Brain microvascular endothelial cell (primary cell): ENCODE measurements at regions not wholly inside any gene's neighbourhood (a gene's known extent, or its start where the extent isn't known, plus 50 kb on each side); places are given as distances from the start of the nearest gene placed in this dataset.

Experiments used
- DNase-seq: peaks from one replicate; pipeline ENCODE4 v3.0.0-alpha.2; 2020
- H3K27ac ChIP-seq: fragments of 250-450 bp; sonication (Bioruptor Pico); 2 replicates; pipeline ENCODE4 v1.5.1; 2020; ENCODE audit warnings: mild to moderate bottlenecking, moderate library complexity
- H3K27me3 ChIP-seq: fragments of 250-450 bp; sonication (Bioruptor Pico); replicated peaks from 2 replicates; pipeline ENCODE4 v1.5.1; 2020; ENCODE audit warnings: mild to moderate bottlenecking
- H3K36me3 ChIP-seq: fragments of 250-450 bp; sonication (Bioruptor Pico); replicated peaks from 2 replicates; pipeline ENCODE4 v1.5.1; 2020; ENCODE audit warnings: mild to moderate bottlenecking
- H3K4me3 ChIP-seq: 2 replicates; pipeline ENCODE4 v1.5.1; 2011; ENCODE audit warnings: low read depth, mild to moderate bottlenecking, control low read depth, low read length, moderate library complexity
- in situ Hi-C: cut with HindIII; loops from 2 replicates; pipeline ENCODE4 v1.10.0; 2017; ENCODE audit warnings: low sequenced_read_pairs, low pct_ligation_motif_present
- TF ChIP-seq, protein P1 (sequence below): IDR thresholded peaks from 2 replicates; pipeline ENCODE4 v1.5.1; 2011; ENCODE audit warnings: low read depth, mild to moderate bottlenecking, moderate library complexity, low read length, control low read depth, inconsistent platforms; ENCODE audit errors: missing control alignments

- TF ChIP-seq, protein P1, sequence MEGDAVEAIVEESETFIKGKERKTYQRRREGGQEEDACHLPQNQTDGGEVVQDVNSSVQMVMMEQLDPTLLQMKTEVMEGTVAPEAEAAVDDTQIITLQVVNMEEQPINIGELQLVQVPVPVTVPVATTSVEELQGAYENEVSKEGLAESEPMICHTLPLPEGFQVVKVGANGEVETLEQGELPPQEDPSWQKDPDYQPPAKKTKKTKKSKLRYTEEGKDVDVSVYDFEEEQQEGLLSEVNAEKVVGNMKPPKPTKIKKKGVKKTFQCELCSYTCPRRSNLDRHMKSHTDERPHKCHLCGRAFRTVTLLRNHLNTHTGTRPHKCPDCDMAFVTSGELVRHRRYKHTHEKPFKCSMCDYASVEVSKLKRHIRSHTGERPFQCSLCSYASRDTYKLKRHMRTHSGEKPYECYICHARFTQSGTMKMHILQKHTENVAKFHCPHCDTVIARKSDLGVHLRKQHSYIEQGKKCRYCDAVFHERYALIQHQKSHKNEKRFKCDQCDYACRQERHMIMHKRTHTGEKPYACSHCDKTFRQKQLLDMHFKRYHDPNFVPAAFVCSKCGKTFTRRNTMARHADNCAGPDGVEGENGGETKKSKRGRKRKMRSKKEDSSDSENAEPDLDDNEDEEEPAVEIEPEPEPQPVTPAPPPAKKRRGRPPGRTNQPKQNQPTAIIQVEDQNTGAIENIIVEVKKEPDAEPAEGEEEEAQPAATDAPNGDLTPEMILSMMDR = no peak
- Histone ChIP-seq H3K36me3 (no peaks in the 10 kb centered on the region), H3K4me3 (no peak overlapping the region), H3K27ac (no peak overlapping the region), H3K27me3 (no peaks in the 10 kb centered on the region)
- in situ Hi-C loops = no loop called here
- DNase-seq = no peak
Observed at GRCh38 chr15:70501849-70502248, 261.5 kb downstream of the UACA start.

GRCh38 chr15:70501121-70501727 lies 262.1 kb downstream of the UACA start:
- TF ChIP-seq, protein P1 = no peak
- H3K4me3 ChIP-seq = no peak overlapping the region
- H3K27ac ChIP-seq = no peak overlapping the region
- no peaks in the 10 kb centered on the region for H3K36me3 ChIP-seq
- in situ Hi-C loops = no loop called here
- no peaks in the 10 kb centered on the region for H3K27me3 ChIP-seq
- no peak for DNase-seq

- no peak for DNase-seq
- Histone ChIP-seq H3K36me3 (no peaks in the 10 kb centered on the region), H3K4me3 (no peak overlapping the region), H3K27me3 (no peaks in the 10 kb centered on the region), H3K27ac (no peak overlapping the region)
- TF ChIP-seq, protein P1 = no peak
- in situ Hi-C loops = no loop called here
Observed at GRCh38 chr15:70499791-70500190, 263.6 kb downstream of the UACA start.

- Histone ChIP-seq H3K27ac (no peak overlapping the region), H3K4me3 (no peak overlapping the region), H3K27me3 (no peaks in the 10 kb centered on the region), H3K36me3 (no peaks in the 10 kb centered on the region)
- TF ChIP-seq, protein P1 = no peak
- in situ Hi-C loops = no loop called here
- no peak for DNase-seq
Observed at GRCh38 chr15:70498096-70498626, 265.2 kb downstream of the UACA start.

GRCh38 chr15:70497661-70498060 lies 265.7 kb downstream of the UACA start:
- in situ Hi-C loops = no loop called here
- H3K27ac ChIP-seq = no peak overlapping the region
- no peak for DNase-seq
- no peaks in the 10 kb centered on the region for H3K27me3 ChIP-seq
- no peak overlapping the region for H3K4me3 ChIP-seq
- TF ChIP-seq, protein P1 = no peak
- H3K36me3 ChIP-seq = no peaks in the 10 kb centered on the region
